NB4 (cell line): ENCODE measurements at regions not wholly inside any gene's neighbourhood (a gene's known extent, or its start where the extent isn't known, plus 50 kb on each side); places are given as distances from the start of the nearest gene placed in this dataset.

Experiments used
- DNase-seq: peaks from one replicate; pipeline ENCODE4 v3.0.0; 2010; ENCODE audit warnings: low read depth
- H3K4me3 ChIP-seq: one replicate; pipeline ENCODE4 v1.5.1; 2011; ENCODE audit warnings: mild to moderate bottlenecking, low read depth, low read length, moderate library complexity
- MYC ChIP-seq: IDR thresholded peaks from 2 replicates; pipeline ENCODE4 v1.6.1; 2011; ENCODE audit warnings: low read depth, low read length
- POLR2A ChIP-seq: IDR thresholded peaks from 2 replicates; pipeline ENCODE4 v1.6.1; 2011; ENCODE audit warnings: mild to moderate bottlenecking; ENCODE audit not compliant: insufficient read length; ENCODE audit errors: extremely low read depth
- TF ChIP-seq, protein P1 (sequence below): IDR thresholded peaks from one replicate; pipeline ENCODE4 v1.5.1; 2012; ENCODE audit warnings: low read depth, low read length
- TF ChIP-seq, protein P2 (sequence below): IDR thresholded peaks from 2 replicates; pipeline ENCODE4 v1.6.1; 2011; ENCODE audit warnings: low read depth, low read length

DNA sequence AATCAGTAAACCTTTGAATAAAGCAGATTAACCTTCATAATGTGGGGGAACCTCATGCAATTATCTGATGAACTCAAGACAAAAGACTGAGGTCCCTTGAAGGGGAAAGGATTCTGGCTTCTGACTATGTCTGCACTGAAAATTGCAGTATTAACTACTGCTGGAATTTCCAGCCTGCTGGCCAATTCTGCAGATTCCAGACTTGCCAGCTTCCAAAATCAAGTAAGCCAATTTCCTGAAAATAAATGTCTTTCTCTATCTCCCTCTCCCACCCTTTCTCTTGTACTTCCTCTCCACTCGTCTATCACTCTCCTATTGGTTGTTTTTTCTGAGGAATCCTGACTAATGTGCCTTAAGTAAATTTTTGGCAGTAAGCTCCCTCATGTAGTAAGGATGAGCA is 1479.9 kb upstream of the PRR20A start:
- no peak overlapping the region for H3K4me3 ChIP-seq
- TF ChIP-seq, protein P1, sequence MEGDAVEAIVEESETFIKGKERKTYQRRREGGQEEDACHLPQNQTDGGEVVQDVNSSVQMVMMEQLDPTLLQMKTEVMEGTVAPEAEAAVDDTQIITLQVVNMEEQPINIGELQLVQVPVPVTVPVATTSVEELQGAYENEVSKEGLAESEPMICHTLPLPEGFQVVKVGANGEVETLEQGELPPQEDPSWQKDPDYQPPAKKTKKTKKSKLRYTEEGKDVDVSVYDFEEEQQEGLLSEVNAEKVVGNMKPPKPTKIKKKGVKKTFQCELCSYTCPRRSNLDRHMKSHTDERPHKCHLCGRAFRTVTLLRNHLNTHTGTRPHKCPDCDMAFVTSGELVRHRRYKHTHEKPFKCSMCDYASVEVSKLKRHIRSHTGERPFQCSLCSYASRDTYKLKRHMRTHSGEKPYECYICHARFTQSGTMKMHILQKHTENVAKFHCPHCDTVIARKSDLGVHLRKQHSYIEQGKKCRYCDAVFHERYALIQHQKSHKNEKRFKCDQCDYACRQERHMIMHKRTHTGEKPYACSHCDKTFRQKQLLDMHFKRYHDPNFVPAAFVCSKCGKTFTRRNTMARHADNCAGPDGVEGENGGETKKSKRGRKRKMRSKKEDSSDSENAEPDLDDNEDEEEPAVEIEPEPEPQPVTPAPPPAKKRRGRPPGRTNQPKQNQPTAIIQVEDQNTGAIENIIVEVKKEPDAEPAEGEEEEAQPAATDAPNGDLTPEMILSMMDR, result no peak
- TF ChIP-seq POLR2A (no peak), MYC (no peak)
- TF ChIP-seq, protein P2, sequence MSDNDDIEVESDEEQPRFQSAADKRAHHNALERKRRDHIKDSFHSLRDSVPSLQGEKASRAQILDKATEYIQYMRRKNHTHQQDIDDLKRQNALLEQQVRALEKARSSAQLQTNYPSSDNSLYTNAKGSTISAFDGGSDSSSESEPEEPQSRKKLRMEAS, result no peak
- DNase-seq, result no peak

DNA sequence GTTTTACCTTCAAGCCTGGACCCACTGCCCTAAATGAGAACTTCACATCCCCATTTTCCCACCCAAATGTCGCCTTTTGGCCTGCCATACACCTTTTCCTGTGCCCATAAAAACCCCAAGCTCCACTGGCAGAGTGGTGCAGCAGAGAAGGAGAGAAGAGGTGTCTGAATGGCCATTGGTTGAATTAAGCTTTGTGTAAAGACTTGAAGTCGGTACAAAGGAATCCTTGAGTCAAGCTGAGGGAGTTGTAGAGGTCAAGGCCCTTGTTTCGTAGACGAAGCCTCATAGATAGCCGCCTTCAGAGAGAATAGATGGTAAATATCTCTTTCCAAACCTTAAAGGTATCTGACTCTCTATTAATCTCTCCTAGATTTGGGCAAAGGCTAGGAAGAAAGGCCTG is 1479.2 kb upstream of the PRR20A start:
- TF ChIP-seq POLR2A (no peak), MYC (no peak)
- TF ChIP-seq, protein P2, result no peak
- TF ChIP-seq, protein P1, result no peak
- no peak overlapping the region for H3K4me3 ChIP-seq
- DNase-seq, result no peak

DNA sequence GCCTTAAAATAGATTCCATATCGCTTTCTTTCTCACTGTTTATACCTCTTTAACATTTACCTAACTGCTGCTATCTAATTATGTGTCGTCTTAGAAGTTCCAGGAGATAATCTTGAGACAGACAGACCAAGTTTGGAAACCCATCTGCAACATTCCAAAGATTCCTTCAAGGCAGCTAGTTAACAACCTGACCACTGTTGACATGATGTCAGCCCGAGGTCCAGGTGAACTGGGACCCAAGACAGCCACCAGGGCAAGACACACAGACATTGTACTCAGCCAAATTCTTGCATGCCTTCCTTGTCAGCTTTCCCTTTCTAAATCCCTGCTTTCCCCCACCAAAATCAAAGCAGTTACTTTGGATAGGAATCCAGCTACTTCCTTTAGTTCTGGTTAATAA is 1476.5 kb upstream of the PRR20A start:
- H3K4me3 ChIP-seq, result no peak overlapping the region
- DNase-seq, result no peak
- TF ChIP-seq, protein P1, result no peak

DNA sequence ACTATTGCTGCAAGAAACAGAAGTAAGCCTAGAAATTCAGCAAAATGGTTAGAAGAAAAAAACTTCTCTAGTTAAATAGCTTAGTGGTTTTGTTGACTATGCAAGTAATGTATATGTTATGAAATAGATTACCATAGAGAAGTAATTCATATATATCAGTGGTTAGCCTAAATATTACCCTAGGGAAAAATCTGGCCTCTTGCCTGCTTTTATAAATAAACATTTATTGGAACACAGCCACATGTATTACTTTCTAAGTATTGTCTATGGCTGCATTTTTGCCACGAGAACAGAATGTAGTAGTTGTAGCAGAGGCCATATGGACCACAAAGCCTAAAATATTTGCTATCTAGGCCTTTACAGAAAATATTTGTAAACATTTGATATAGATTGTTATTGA is 1471.7 kb upstream of the PRR20A start:
- no peak for DNase-seq
- TF ChIP-seq, protein P2, result no peak
- TF ChIP-seq, protein P1, result no peak
- no peak for TF ChIP-seq POLR2A
- no peak for TF ChIP-seq MYC
- no peak overlapping the region for H3K4me3 ChIP-seq

DNA sequence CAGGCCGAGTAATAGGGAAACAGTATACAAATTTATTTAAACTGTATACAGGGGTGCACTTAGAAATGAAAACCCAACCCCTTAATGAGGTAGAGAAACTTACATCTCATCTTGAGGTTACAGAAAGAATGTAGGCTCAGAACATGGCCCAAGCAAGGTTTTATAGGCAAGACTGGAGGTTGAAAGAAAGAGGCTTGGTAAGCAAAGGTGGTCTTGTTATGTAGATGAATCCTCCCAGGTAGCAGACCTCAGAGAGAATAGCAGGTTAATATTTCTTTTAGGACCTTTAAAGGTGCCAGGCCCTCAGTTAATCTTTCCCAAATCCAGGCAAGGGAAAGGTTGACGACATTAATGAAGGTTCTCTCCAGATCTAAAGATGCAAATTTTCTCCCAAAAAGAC is 1466.8 kb upstream of the PRR20A start:
- no peak overlapping the region for H3K4me3 ChIP-seq
- no peak for DNase-seq
- no peak for TF ChIP-seq MYC
- TF ChIP-seq POLR2A, result no peak
- TF ChIP-seq, protein P2, result no peak
- TF ChIP-seq, protein P1, result no peak

DNA sequence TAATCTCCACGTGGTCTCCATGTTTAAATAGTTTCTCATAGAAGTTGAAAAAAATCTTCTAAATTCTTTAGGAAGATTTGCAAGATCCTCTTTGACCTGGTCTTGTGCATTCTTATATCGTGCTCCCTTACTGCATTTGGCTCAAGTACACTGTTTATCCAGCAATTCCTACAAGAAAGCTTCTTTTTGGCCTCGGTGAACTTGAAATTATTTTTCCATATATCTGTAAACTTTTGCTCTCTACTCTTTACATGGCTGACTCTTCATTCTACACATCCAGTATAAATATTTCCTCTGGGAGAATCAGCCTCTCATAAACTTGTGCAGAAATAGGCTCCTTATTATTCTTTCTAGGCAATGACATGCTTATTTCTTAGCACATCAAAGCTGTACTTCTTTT is 1457.9 kb upstream of the PRR20A start:
- DNase-seq, result no peak
- TF ChIP-seq, protein P1, result no peak
- TF ChIP-seq, protein P2, result no peak
- TF ChIP-seq MYC, result no peak
- TF ChIP-seq POLR2A, result no peak
- H3K4me3 ChIP-seq, result no peak overlapping the region
